ENCODE measurements at regions not wholly inside any gene's neighbourhood (a gene's known extent, or its start where the extent isn't known, plus 50 kb on each side); places are given as distances from the start of the nearest gene placed in this dataset.

DNA sequence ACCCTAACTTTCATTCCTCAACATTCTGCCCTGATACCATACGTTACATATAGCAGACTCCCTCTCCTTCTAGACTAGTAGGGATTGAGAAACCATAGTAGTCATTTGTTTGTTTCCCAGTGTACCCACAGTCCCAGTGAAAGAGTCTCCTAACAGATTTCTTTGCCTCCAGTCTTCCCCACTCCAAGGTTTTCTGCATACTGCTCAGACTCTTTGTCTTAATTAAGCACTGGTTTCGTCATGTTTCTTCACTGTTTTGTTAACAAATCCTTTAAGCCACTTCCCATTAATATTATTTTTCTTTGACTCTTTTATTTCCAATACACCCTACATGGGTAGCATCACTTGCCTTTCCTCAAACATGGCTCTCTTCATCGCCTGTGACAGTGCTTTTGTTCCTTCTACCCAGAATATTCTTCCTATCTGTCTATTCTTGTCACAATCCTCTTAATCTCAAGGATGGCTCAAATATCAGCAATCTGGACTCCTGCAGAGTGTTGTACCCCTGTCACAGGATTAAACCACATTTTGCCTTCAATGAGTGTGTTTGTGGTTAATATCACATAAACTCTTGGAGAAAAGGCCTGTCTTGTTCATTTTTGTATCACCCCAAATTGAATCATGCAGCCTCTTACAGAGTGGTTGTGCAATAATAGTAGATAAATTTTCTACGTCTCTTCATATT lies 92.7 kb upstream of the KLF12 start:
- TF ChIP-seq, protein P1, sequence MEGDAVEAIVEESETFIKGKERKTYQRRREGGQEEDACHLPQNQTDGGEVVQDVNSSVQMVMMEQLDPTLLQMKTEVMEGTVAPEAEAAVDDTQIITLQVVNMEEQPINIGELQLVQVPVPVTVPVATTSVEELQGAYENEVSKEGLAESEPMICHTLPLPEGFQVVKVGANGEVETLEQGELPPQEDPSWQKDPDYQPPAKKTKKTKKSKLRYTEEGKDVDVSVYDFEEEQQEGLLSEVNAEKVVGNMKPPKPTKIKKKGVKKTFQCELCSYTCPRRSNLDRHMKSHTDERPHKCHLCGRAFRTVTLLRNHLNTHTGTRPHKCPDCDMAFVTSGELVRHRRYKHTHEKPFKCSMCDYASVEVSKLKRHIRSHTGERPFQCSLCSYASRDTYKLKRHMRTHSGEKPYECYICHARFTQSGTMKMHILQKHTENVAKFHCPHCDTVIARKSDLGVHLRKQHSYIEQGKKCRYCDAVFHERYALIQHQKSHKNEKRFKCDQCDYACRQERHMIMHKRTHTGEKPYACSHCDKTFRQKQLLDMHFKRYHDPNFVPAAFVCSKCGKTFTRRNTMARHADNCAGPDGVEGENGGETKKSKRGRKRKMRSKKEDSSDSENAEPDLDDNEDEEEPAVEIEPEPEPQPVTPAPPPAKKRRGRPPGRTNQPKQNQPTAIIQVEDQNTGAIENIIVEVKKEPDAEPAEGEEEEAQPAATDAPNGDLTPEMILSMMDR (IDR thresholded peaks at IDR 0.05 in 2 of 3, conservative IDR thresholded peaks at IDR 0.05 in 1 of 3; ENCODE audit: control insufficient read depth in 2 of 3, extremely low read depth in 1 of 3, insufficient read depth in 1 of 3, low read depth in 3 of 3, low read length in 3 of 3): no peak
- no peak for TF ChIP-seq SMC3 (IDR thresholded peaks at IDR 0.05; ENCODE audit: borderline replicate concordance, low read length)
- no peak for TF ChIP-seq POLR2A (IDR thresholded peaks at IDR 0.05; ENCODE audit: low read depth, low read length)
- no peak for TF ChIP-seq EZH2 (IDR thresholded peaks at IDR 0.05; ENCODE audit: borderline replicate concordance, control insufficient read depth, low read depth, low read length)
- no peak for TF ChIP-seq EP300 (IDR thresholded peaks at IDR 0.05; ENCODE audit: borderline replicate concordance in 1 of 2, control insufficient read depth in 1 of 2, low read depth in 2 of 2, low read length in 2 of 2)
- TF ChIP-seq, protein P2, sequence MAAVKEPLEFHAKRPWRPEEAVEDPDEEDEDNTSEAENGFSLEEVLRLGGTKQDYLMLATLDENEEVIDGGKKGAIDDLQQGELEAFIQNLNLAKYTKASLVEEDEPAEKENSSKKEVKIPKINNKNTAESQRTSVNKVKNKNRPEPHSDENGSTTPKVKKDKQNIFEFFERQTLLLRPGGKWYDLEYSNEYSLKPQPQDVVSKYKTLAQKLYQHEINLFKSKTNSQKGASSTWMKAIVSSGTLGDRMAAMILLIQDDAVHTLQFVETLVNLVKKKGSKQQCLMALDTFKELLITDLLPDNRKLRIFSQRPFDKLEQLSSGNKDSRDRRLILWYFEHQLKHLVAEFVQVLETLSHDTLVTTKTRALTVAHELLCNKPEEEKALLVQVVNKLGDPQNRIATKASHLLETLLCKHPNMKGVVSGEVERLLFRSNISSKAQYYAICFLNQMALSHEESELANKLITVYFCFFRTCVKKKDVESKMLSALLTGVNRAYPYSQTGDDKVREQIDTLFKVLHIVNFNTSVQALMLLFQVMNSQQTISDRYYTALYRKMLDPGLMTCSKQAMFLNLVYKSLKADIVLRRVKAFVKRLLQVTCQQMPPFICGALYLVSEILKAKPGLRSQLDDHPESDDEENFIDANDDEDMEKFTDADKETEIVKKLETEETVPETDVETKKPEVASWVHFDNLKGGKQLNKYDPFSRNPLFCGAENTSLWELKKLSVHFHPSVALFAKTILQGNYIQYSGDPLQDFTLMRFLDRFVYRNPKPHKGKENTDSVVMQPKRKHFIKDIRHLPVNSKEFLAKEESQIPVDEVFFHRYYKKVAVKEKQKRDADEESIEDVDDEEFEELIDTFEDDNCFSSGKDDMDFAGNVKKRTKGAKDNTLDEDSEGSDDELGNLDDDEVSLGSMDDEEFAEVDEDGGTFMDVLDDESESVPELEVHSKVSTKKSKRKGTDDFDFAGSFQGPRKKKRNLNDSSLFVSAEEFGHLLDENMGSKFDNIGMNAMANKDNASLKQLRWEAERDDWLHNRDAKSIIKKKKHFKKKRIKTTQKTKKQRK (IDR thresholded peaks at IDR 0.05; ENCODE audit: low read depth, low read length): no peak
- TF ChIP-seq MXI1 (IDR thresholded peaks at IDR 0.05; ENCODE audit: low read depth, low read length): no peak
- no peak for TF ChIP-seq FOXM1 (IDR thresholded peaks at IDR 0.05; ENCODE audit: low read depth, low read length)
- TF ChIP-seq, protein P3, sequence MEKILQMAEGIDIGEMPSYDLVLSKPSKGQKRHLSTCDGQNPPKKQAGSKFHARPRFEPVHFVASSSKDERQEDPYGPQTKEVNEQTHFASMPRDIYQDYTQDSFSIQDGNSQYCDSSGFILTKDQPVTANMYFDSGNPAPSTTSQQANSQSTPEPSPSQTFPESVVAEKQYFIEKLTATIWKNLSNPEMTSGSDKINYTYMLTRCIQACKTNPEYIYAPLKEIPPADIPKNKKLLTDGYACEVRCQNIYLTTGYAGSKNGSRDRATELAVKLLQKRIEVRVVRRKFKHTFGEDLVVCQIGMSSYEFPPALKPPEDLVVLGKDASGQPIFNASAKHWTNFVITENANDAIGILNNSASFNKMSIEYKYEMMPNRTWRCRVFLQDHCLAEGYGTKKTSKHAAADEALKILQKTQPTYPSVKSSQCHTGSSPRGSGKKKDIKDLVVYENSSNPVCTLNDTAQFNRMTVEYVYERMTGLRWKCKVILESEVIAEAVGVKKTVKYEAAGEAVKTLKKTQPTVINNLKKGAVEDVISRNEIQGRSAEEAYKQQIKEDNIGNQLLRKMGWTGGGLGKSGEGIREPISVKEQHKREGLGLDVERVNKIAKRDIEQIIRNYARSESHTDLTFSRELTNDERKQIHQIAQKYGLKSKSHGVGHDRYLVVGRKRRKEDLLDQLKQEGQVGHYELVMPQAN (conservative IDR thresholded peaks at IDR 0.05): no peak
- TF ChIP-seq FOXK2 (IDR thresholded peaks at IDR 0.05): no peak
- no peak for TF ChIP-seq E2F8 (IDR thresholded peaks at IDR 0.05; ENCODE audit: low read depth, partially characterized antibody)
